Stimulated activated CD4-positive, alpha-beta T cell treated with anti-CD3 and anti-CD28 coated beads, Interleukin-4, amount 100 ng/mL, for 1 hour (primary cell): ENCODE measurements at regions not wholly inside any gene's neighbourhood (a gene's known extent, or its start where the extent isn't known, plus 50 kb on each side); places are given as distances from the start of the nearest gene placed in this dataset.
"Not testable (repeated sequence)": the region's sequence is repeated elsewhere in the genome, so short reads cannot be mapped to it uniquely, and the experiment has no call there.

ENCODE experiments used
- DNase-seq: peaks from one replicate; pipeline ENCODE4 v3.0.0-alpha.2; 2020

- DNase-seq, result peak; percentile 2
Measured at GRCh38 chr13:88622362-88622973, 951.3 kb downstream of the SLITRK5 start.

GRCh38 chr13:88623150-88623549 lies 952.0 kb downstream of the SLITRK5 start:
- DNase-seq, result no peak

GRCh38 chr13:88627071-88627470 lies 955.9 kb downstream of the SLITRK5 start:
- no peak for DNase-seq

- DNase-seq, result no peak
Measured at GRCh38 chr13:88628882-88629281, 957.7 kb downstream of the SLITRK5 start.

- DNase-seq, result no peak
Measured at GRCh38 chr13:88637935-88638334, 966.8 kb downstream of the SLITRK5 start.

GRCh38 chr13:88643233-88643632 lies 972.1 kb downstream of the SLITRK5 start:
- DNase-seq, result no peak

GRCh38 chr13:88648598-88649373 lies 977.6 kb downstream of the SLITRK5 start:
- DNase-seq, result no peak

GRCh38 chr13:88649855-88650254 lies 978.7 kb downstream of the SLITRK5 start:
- DNase-seq, result no peak

- DNase-seq, result no peak
Measured at GRCh38 chr13:88651531-88651930, 980.4 kb downstream of the SLITRK5 start.

GRCh38 chr13:88656751-88657150 lies 985.6 kb downstream of the SLITRK5 start:
- no peak for DNase-seq

GRCh38 chr13:88670509-88670908 lies 999.3 kb downstream of the SLITRK5 start:
- DNase-seq, result no peak

GRCh38 chr13:88674841-88675240 lies 1003.7 kb downstream of the SLITRK5 start:
- no peak for DNase-seq

GRCh38 chr13:88675347-88675996 lies 1004.3 kb downstream of the SLITRK5 start:
- no peak for DNase-seq

- no peak for DNase-seq
Measured at GRCh38 chr13:88676016-88676415, 1004.8 kb downstream of the SLITRK5 start.

- DNase-seq, result no peak
Measured at GRCh38 chr13:88685459-88685858, 1014.3 kb downstream of the SLITRK5 start.

GRCh38 chr13:88701551-88701950 lies 1030.4 kb downstream of the SLITRK5 start:
- no peak for DNase-seq

- no peak for DNase-seq
Measured at GRCh38 chr13:88704600-88705275, 1033.6 kb downstream of the SLITRK5 start.

GRCh38 chr13:88707646-88708045 lies 1036.5 kb downstream of the SLITRK5 start:
- DNase-seq, result no peak

- no peak for DNase-seq
Measured at GRCh38 chr13:88717946-88718345, 1046.8 kb downstream of the SLITRK5 start.

GRCh38 chr13:88718781-88719180 lies 1047.6 kb downstream of the SLITRK5 start:
- DNase-seq, result no peak

- no peak for DNase-seq
Measured at GRCh38 chr13:88726075-88726474, 1054.9 kb downstream of the SLITRK5 start.

- not testable (repeated sequence) for DNase-seq
Measured at GRCh38 chr13:88727236-88727635, 1056.1 kb downstream of the SLITRK5 start.

- DNase-seq, result no peak
Measured at GRCh38 chr13:88729605-88730004, 1058.4 kb downstream of the SLITRK5 start.
